Cardiac muscle cell (in vitro differentiated cells and primary cell): ENCODE measurements at regions not wholly inside any gene's neighbourhood (a gene's known extent, or its start where the extent isn't known, plus 50 kb on each side); places are given as distances from the start of the nearest gene placed in this dataset.

ENCODE experiments used
- DNase-seq, 2 donors: peaks; one replicate each; pipeline versions ENCODE4 v3.0.0 to v3.0.0-alpha.2; 2010 to 2017; ENCODE audit warnings: low read depth in 1 of 2, low spot score in 1 of 2
- H3K27ac ChIP-seq: fragments of 200-600 bp; sonication (generic); 2 replicates; pipeline ENCODE4 v1.5.1; 2016
- H3K27me3 ChIP-seq: fragments of 200-600 bp; sonication (generic); 2 replicates; pipeline ENCODE4 v1.6.0; 2016; ENCODE audit warnings: control low read depth
- H3K36me3 ChIP-seq: fragments of 200-600 bp; sonication (generic); 2 replicates; pipeline ENCODE4 v1.5.1; 2016; ENCODE audit warnings: control low read depth
- H3K4me1 ChIP-seq: fragments of 200-600 bp; sonication (generic); 2 replicates; pipeline ENCODE4 v1.8.1; 2017; ENCODE audit warnings: low read depth, mild to moderate bottlenecking, mixed run types
- H3K4me3 ChIP-seq: fragments of 200-600 bp; sonication (generic); 2 replicates; pipeline ENCODE4 v1.5.1; 2016; ENCODE audit warnings: mild to moderate bottlenecking
- H3K9me3 ChIP-seq: fragments of 200-600 bp; sonication (generic); 2 replicates; pipeline ENCODE4 v1.5.1; 2017; ENCODE audit warnings: low read depth, mild to moderate bottlenecking, control low read depth
- TF ChIP-seq, protein P1 (sequence below): IDR thresholded peaks from 2 replicates; pipeline ENCODE4 v1.5.1; 2012; ENCODE audit warnings: low read depth, mild to moderate bottlenecking, low read length

DNA sequence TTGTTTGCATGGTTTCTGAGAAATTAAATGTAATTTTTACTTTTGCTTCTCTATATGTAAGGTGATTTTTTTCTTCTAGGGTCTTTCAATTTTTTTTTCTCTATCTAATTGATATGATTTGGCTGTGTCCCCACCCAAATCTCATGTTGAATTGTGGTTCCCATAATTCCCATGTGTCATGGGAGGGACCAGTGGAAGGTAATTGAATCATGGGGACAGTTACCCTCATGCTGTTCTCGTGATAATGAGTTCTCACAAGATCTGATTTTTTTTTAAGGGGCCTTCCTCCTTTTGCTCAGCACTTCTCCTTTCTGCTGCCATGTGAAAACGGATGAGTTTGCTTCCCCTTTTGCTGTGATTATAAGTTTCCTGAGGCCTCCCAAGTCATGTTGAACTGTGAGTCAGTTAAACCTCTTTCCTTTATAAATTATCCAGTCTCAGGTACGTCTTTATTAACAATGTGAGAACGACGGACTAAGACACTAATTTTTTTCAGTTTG, 150.8 kb downstream of the MTRR start:
- DNase-seq = no peak
- no peaks in the 10 kb centered on the region for H3K9me3 ChIP-seq
- H3K27me3 ChIP-seq = no peaks in the 10 kb centered on the region
- H3K27ac ChIP-seq = no peak overlapping the region
- no peaks in the 10 kb centered on the region for H3K4me1 ChIP-seq
- TF ChIP-seq, protein P1, sequence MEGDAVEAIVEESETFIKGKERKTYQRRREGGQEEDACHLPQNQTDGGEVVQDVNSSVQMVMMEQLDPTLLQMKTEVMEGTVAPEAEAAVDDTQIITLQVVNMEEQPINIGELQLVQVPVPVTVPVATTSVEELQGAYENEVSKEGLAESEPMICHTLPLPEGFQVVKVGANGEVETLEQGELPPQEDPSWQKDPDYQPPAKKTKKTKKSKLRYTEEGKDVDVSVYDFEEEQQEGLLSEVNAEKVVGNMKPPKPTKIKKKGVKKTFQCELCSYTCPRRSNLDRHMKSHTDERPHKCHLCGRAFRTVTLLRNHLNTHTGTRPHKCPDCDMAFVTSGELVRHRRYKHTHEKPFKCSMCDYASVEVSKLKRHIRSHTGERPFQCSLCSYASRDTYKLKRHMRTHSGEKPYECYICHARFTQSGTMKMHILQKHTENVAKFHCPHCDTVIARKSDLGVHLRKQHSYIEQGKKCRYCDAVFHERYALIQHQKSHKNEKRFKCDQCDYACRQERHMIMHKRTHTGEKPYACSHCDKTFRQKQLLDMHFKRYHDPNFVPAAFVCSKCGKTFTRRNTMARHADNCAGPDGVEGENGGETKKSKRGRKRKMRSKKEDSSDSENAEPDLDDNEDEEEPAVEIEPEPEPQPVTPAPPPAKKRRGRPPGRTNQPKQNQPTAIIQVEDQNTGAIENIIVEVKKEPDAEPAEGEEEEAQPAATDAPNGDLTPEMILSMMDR = no peak
- no peak overlapping the region for H3K4me3 ChIP-seq
- no peaks in the 10 kb centered on the region for H3K36me3 ChIP-seq

DNA sequence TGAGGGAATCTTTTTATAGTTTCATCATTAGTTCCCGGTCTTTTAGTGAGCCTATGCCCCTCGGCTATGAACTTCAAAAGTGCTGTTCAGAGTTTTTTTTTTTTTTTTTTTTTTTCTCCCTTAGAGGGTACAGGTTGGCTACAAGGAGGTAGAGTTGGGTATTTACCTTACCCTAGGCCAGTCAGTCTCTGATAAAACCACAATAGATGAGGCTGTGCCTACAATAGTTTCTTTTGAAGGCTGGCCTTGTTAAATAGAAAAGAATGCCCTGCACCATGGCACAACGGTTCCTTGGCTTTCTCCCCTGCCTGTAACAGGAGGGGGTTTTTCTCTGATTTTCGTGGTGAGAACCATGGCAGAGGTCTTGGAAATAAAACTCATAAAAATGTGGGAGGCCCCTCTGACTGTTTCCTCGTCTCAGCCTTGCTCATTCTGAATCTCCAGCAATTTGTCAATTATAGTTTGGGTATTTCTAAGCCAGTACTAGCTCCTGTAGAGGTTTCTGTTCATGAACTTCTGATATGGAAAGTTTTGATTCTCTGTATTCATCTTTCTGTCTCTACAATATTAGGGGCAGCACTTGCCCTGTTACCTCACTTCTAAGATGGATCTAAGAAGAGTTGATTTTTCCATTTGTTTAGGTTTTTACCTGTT, 152.0 kb downstream of the MTRR start:
- TF ChIP-seq, protein P1 = no peak
- Histone ChIP-seq H3K4me1 (no peaks in the 10 kb centered on the region), H3K36me3 (no peaks in the 10 kb centered on the region), H3K9me3 (no peaks in the 10 kb centered on the region), H3K4me3 (no peak overlapping the region), H3K27ac (no peak overlapping the region), H3K27me3 (no peaks in the 10 kb centered on the region)
- DNase-seq = no peak

DNA sequence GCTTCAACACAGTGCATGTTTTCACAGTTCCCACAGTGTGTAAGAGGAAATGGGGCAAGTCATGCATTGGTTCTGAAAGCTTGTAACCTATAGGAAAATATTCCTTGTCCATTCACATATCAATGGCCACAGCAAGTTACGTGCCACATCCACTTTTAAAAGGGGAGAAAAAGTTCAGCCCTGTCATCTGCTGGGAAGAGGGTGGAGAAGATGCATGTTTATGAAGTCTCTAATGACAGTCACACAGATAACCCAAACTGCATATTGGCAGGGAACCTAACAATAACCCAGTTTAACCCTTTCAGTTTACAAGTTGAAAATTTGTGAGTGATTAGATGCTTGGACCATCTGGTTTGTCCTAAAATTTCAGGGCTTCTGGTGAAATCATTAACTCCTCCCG, 159.3 kb downstream of the MTRR start:
- H3K27ac ChIP-seq = no peak overlapping the region
- H3K36me3 ChIP-seq = no peaks in the 10 kb centered on the region
- no peaks in the 10 kb centered on the region for H3K27me3 ChIP-seq
- H3K4me1 ChIP-seq = no peaks in the 10 kb centered on the region
- no peak for DNase-seq
- TF ChIP-seq, protein P1 = no peak
- no peak overlapping the region for H3K4me3 ChIP-seq
- H3K9me3 ChIP-seq = no peaks in the 10 kb centered on the region

DNA sequence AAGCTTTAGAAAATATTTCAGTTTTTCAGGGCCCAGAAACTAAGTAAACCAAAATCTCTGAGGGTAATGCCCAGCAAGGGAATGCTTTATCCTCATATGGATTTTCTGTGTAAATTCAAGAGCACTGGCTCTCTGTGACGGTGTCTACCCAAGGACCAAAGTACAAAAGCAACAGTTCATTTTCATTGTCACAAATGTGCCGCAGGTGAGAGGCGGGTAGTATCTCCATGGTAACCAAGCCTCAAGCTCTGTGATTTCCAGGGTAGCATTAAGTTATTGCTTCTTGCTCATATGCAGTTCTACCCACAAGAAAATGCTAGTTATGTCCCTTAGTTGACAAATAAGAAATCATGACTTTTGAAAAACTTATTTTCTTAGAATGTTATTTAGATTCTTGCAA, 164.3 kb downstream of the MTRR start:
- Histone ChIP-seq H3K27me3 (no peaks in the 10 kb centered on the region), H3K4me3 (no peak overlapping the region), H3K9me3 (no peaks in the 10 kb centered on the region), H3K4me1 (no peaks in the 10 kb centered on the region), H3K27ac (no peak overlapping the region), H3K36me3 (no peaks in the 10 kb centered on the region)
- TF ChIP-seq, protein P1 = no peak
- no peak for DNase-seq

DNA sequence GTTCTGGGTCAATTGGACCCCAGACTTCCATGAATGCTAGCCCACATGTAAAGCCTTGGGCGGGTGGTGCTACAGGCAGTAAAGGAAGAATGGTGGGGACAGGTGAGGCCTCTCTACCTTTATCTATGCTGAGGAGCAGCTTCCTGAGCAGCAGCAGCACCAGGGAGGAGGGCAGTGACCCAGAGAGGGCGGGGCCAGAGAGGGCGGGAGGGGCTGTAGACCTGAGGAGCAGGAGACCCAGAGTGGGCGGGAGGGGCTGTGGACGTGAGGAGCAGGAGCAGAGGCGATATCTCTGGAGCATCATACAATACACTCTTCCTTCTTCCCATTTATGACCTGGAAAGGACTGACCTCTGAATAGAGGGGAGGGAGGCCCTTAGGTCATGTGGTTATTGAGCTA, 165.9 kb downstream of the MTRR start:
- H3K9me3 ChIP-seq = no peaks in the 10 kb centered on the region
- H3K27ac ChIP-seq = no peak overlapping the region
- H3K36me3 ChIP-seq = no peaks in the 10 kb centered on the region
- H3K4me1 ChIP-seq = no peaks in the 10 kb centered on the region
- H3K4me3 ChIP-seq = no peak overlapping the region
- DNase-seq = no peak
- H3K27me3 ChIP-seq = no peaks in the 10 kb centered on the region
- TF ChIP-seq, protein P1 = no peak
